ENCODE measurements at regions not wholly inside any gene's neighbourhood (a gene's known extent, or its start where the extent isn't known, plus 50 kb on each side); places are given as distances from the start of the nearest gene placed in this dataset.

DNA sequence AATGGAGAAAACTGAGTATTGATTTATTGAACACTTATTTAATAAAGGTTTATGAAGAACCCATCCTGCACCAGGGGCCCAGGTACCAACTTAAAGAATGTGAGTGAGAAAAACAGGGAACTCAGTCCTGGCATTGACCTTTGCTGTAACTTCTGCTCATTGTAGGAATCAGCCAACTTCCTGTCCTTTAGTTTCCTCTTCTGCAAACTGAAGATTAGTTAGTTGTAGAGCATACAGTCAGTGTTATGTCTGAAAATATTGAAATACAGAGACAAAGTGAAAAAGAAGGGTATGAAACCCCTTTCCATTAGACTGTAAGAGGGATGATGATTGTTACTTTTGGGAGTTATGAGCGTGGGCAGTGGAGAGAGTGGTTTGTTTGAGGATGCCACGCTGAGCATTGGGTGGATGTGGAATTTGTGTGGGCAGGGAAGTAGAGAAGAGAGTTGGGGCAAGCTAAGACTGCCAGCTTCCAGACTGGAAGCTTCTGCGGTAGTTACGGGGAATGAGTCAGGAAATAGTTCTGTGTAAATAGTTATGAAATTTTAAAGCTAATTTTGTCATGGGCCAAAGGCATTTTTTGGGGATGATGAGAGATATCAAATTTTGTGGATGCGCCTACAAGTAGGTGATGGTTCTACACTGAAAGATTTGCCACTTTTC is 89.2 kb downstream of the GPR88 start:
- ChIA-PET POLR2A (ENCODE audit: partially characterized antibody) (no interaction called here), CTCF (ENCODE audit: partially characterized antibody) (interaction anchor here (0.9 to 1.3 kb wide), 3 partner anchors 8 to 37 kb away, joined by 3 to 4 read pairs (median 3); no protein-coding TSS in a partner anchor)
- peaks cover 0 to 5% (median 1%) of the 10 kb centered on the region in 4 experiments; a peak in 1 of 7 replicates for H3K4me1 ChIP-seq (replicated peaks in 1 of 4; ENCODE audit: control insufficient read depth in 3 of 4, insufficient read depth in 4 of 4, low read length in 3 of 4)
- no peak overlapping the region for H2AK5ac ChIP-seq (ENCODE audit: low read depth, low read length)
- H2BK12ac ChIP-seq (ENCODE audit: low read depth, low read length), result no peak overlapping the region
- no peak overlapping the region for H3K4me2 ChIP-seq (ENCODE audit: insufficient read depth in 1 of 2, low read depth in 2 of 2, low read length in 2 of 2)
- no peaks in the 10 kb centered on the region for H3K36me3 ChIP-seq (ENCODE audit: control insufficient read depth in 2 of 4, insufficient read depth in 4 of 4, low read length in 3 of 4)
- H3K14ac ChIP-seq (ENCODE audit: insufficient read length), result no peak overlapping the region
- TF ChIP-seq RFX5 (IDR thresholded peaks at IDR 0.05; ENCODE audit: borderline replicate concordance, low read depth, low read length), result no peak
- no peak overlapping the region for H3K18ac ChIP-seq (ENCODE audit: extremely low read depth, low read length)
- H2BK20ac ChIP-seq (ENCODE audit: low read length), result no peak overlapping the region
- FAIRE-seq (no peak), DNase-seq (ENCODE audit: low read depth in 1 of 2, low spot score in 2 of 2) (no peak)
- H2BK15ac ChIP-seq (ENCODE audit: low read length), result no peak overlapping the region
- no peak overlapping the region for H3K9ac ChIP-seq (replicated peaks in 1 of 4; ENCODE audit: extremely low read depth in 1 of 4, low read depth in 3 of 4, low read length in 3 of 4)
- no peak overlapping the region for H4K5ac ChIP-seq (ENCODE audit: insufficient read length, low read depth, low read length)
- H3K23me2 ChIP-seq (ENCODE audit: low read depth, low read length), result no peaks in the 10 kb centered on the region; the same call in 1 of the 2 replicates
- no peak overlapping the region for H4K8ac ChIP-seq (ENCODE audit: extremely low read depth, insufficient read depth, low read length)
- H3K4ac ChIP-seq (replicated peaks; ENCODE audit: insufficient read length, low read depth, low read length), result no peak overlapping the region
- H3K4me3 ChIP-seq (ENCODE audit: extremely low read depth in 1 of 4, insufficient read depth in 2 of 4, low read depth in 3 of 4, low read length in 4 of 4), result no peak overlapping the region
- H4K91ac ChIP-seq (replicated peaks; ENCODE audit: insufficient read length, low read length), result no peak overlapping the region
- no peak overlapping the region for H3K23ac ChIP-seq (ENCODE audit: insufficient read length)
- H2BK120ac ChIP-seq (replicated peaks; ENCODE audit: low read depth, low read length), result no peak overlapping the region
- no peaks in the 10 kb centered on the region for H3K27me3 ChIP-seq (replicated peaks in 1 of 4; ENCODE audit: control insufficient read depth in 3 of 4, extremely low read depth in 1 of 4, insufficient read depth in 3 of 4, low read length in 3 of 4)
- H3K79me1 ChIP-seq (ENCODE audit: low read depth, low read length), result no peaks in the 10 kb centered on the region
- no peak overlapping the region for H2AFZ ChIP-seq (ENCODE audit: low read length)
- H4K20me1 ChIP-seq (replicated peaks in 1 of 2; ENCODE audit: control insufficient read depth in 1 of 2, insufficient read depth in 2 of 2, low read length in 2 of 2), result no peaks in the 10 kb centered on the region
- no peaks in the 10 kb centered on the region for H3K79me2 ChIP-seq (ENCODE audit: control insufficient read depth in 1 of 2, insufficient read depth in 2 of 2, low read length in 2 of 2)
- no peak overlapping the region for H3K56ac ChIP-seq (replicated peaks; ENCODE audit: insufficient read length, low read depth, low read length)
- no peak overlapping the region for H3K27ac ChIP-seq (ENCODE audit: low read depth, low read length)
- WGBS, 2 experiments (ENCODE audit: extremely low coverage in 1 of 2, insufficient coverage in 1 of 2, insufficient read length in 1 of 2, insufficient replicate concordance in 2 of 2, low coverage in 1 of 2, low lambda C conversion rate in 2 of 2, missing lambda C conversion rate in 1 of 2), result 88% methylated on average over 5 of the region's 5 CpGs; no CpG with 5 or more reads in 1 of the 2 experiments
- no peaks in the 10 kb centered on the region for H3K9me3 ChIP-seq (ENCODE audit: insufficient read depth in 2 of 2, low read depth in 1 of 2, low read length in 1 of 2)
- no peak overlapping the region for H2BK5ac ChIP-seq (ENCODE audit: low read depth, low read length)

Measured in H1 (cell line).